GM18511 (cell line): ENCODE measurements at regions not wholly inside any gene's neighbourhood (a gene's known extent, or its start where the extent isn't known, plus 50 kb on each side); places are given as distances from the start of the nearest gene placed in this dataset.
"Not testable (repeated sequence)": the region's sequence is repeated elsewhere in the genome, so short reads cannot be mapped to it uniquely, and the experiment has no call there.

Experiments used
- ATAC-seq: cut with Tn5 transposase; IDR thresholded peaks from one replicate; pipeline ENCODE4 v1.9.1; 2021; ENCODE audit warnings: mild to moderate bottlenecking, moderate library complexity; ENCODE audit not compliant: unreplicated experiment

DNA sequence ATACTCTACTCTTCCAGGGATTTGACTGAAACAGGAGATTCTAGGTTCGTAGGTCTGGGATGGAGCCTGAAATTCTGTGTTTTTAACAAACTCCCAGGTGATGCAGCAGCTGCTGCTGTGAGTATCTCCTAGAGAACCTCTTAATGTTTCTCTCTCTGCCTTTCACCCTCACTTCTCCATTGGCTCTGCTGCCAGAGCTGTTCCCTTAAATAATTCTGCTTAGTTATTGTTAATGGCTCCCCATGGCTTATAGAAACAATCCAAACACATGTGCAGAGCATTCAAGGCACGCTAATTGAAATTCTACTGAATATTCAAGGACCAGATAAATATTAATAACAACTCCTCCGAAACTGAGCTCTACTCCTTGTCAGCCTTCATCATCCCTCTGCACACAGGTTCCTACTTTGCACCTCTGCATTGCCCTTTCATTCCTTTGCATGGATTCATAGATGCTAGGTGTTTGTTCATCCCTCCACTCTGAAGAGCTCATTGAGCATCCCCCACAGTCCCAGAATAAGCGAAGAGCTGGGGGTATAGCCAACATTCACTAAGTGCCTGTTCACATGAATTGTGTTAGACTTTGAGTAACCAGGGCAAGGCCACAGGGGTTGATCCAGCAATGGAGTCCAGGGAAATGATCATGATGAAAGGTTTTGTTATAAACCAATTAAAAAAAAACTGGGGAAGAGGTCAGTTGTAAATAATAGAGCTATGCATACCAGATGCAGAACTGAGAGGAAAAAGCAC lies 488.4 kb upstream of the JAG1 start:
- no peak for ATAC-seq

DNA sequence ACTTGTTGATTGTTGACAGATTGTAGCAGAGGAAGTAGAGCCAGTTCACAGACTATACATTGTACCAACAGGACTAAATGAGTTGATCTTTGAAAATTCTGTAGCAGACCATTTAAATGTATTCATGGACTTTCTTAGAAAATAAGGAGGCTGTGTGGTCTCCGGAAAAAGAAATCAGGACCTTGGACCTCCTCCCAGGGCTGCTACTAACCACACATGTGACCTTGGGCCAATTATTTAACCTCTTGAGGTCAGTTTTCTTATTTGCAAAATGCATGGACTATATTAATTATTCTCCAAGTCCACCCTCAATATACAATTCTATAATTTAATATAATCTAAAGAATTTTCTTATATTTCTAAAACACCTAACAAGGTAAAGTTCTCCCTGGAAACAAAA lies 492.0 kb upstream of the JAG1 start:
- no peak for ATAC-seq

DNA sequence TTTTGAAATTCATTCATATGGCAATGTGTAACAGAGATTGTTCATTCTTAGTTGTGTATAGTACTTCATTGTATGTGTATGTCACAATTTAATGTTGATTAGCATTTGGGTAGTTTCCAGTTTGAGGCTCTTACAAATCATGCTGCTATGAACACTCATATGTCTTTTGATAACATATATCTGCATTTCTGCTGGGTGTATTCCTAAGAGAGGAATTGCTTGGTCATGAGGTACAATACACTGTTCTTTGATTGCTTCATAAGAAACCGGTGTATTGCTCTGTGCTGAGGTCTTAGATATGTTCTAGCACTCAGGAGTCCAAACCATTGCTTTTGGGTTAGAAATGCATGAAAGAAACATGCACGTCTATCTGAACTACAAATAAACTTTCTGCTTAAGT lies 492.9 kb upstream of the JAG1 start:
- ATAC-seq = no peak

DNA sequence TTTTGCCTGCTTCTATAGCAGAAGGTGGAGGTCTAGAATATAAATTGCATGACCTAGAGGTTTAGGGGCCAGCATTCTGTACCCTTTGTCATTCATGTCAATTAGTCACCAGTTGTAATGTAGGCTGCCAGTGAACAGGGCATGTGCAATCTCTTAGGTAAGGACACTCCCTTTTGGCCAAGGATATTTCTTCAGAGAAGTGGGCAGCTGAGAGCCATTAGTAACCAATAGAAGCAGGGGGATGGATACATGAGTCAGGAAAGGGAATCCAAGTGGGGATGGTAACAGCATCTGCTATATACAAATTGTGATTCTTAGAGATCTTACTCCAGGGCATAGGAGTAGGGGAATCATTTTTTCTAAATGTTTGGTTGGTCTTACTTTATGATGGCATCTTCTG lies 494.2 kb upstream of the JAG1 start:
- no peak for ATAC-seq

DNA sequence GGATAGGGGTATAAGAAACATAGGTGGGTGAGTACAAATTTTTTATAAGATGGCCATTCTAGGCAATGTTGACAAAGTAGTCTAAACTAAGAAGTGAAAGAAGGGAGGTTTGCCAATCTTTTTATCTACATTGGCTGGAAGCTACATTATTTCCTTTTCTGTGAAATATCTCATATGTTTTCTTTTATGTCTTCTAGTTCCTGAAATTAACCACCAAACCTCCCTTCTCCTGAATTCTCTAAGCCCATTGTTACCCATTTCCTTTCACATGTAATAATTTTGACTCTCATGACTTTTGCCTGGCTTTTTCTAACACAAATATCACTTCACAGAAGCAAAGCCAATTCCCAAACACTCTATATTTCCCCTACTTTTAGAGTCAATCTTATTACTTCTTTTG lies 496.2 kb upstream of the JAG1 start:
- no peak for ATAC-seq

DNA sequence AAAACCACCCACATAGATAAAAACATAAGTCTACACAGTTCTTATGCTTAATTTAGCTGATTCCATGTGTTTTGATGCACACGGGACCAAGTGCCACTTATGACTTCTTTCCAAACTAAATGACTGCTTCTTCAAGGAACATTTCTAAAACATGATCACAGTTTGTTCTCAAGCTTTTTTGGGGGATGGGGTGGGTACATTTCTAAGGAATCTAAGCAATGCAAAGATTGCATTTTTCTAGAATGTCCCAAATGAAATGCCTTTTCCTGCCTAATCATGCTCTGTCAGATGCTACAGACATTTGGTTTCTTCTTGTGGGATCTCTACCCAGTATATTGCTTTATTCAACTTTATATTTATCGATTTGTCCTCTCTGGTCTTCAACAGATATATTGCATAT lies 496.8 kb upstream of the JAG1 start:
- no peak for ATAC-seq

DNA sequence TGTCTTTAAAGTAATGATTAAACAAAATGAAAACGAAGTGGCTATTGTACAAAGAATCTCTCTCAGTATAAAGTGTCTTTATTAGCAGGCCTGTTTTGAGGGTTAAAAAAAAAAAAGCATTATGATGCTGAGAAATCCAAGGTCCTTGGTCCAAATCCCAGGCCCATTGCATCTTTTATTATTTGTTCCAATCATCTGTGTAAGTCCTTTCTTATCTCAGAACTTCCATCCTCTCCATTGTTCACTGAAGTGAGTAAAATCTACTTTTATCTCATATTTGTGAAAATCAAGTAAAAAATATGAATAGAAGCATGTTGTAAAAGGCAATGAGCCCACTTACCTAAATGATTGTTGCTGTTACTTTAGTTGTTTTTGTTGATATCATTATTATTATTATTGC lies 499.1 kb upstream of the JAG1 start:
- ATAC-seq = no peak

DNA sequence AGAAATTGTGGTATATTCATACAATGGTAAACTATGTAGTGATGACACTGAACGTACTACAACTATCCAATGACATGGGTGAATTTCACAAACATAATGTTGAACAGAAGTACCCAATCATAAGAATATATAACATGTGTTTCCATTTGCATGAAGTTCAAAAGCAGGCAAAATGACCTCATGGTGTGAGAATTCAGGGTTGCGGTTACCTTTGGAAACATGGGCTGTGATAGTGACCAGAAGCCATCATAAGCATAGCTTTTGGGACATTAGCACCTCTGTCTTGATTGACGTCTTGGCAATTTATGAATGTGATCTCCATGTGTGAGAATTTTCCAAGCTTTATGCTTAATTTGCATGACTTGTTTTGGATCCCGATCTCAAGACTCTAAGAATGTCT lies 500.1 kb upstream of the JAG1 start:
- no peak for ATAC-seq

DNA sequence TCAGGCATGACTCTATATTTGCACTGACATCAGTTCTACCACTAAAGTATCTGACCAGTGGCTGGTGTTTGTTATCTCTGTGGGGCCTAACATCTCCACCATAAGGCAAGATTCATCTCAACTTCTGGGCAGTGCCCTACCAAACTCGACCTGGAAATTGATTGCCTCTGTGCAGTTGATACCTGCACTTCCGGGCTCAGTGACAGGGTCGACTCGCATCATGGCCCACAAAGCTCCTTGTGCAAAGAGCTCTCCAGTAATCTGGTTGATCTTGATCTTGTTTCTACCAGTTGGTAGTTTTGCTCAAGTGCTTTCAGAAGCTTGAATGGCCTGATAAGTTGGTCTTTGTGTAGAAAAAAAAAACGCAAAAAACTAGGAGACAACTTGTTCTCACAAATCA lies 501.1 kb upstream of the JAG1 start:
- no peak for ATAC-seq

DNA sequence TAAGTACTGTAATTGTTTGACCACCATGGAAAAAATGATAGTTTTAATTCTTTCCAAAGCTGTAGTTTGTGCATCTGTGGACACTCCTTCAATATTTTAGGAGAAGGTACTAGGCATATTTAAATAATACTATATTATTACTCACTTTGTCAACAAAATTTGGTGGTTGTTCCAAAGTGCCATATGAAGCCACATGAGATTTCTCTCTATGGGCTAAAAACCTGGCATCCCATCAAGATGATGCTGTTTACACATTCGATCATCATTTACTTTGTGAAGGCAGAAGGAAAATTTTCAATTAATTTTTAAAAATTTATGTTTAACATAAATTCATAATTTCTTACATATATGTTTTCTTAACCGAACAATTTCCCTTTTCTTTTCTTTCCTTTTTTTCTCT lies 502.6 kb upstream of the JAG1 start:
- no peak for ATAC-seq

DNA sequence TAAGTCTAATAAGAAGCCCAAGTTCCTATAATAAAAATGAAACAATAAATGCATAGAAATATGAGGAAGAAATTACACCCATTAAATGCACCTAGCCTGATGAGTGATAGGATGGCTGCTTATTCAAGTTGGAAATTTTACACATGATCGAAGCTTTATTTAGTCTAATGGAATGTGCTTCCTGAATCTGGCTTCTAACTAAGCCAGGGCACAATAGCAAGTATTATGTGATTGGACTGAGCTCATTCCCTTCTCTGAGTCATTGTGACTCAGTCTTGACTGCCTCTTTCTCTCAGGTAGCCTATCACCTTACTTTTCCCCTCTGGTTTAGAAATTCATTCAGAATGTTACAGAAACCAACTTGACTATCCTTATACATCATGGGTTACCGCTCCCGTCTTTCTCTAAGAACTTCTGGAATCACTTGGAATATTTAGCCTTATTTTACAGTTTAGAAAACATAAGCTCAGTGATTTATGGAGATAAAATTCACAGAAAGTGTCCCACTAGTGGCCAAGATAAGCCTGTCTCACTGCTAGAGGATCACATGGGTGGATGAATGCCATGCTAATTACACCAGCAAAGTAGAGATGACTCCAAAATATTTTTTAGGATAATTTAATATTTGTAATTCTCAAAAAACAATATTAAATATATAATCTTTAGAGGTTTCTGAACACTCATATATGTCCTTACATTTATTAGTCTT lies 505.3 kb upstream of the JAG1 start:
- ATAC-seq = no peak

DNA sequence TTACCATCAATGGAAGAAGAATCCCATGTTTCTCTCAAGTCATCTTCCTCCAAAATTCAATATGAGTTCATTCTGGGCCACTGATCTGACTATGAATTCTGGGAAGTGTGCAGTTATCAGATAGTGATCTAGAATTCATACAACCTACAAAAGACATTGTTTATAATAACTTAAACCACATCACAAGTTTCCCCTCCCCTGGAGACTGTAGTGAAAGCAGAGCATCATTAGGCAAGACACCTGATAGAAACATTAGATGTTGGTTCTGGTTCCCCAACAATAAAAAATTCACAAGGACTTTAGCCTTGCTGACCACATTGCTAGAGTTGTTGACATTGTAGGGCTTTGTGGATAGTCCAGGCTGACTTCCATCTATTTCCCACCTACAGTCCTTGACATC lies 506.4 kb upstream of the JAG1 start:
- ATAC-seq = no peak

DNA sequence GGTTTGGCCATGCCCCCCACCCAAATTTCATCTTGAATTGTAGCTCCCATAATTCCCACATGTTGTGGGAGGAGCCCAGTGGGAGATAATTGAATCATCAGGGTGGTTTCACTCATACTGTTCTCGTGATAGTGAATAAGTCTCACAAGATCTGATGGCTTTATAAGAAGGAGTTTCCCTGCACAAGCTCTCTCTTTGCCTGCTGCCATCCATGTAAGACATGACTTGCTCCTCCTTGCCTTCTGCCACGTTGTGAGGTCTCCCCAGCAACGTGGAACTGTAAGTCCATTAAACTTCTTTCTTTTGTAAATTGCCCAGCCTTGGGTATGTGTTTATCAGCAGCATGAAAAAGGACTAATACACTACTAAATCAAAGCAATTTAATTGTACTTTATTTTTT lies 507.3 kb upstream of the JAG1 start:
- ATAC-seq = not testable (repeated sequence)

DNA sequence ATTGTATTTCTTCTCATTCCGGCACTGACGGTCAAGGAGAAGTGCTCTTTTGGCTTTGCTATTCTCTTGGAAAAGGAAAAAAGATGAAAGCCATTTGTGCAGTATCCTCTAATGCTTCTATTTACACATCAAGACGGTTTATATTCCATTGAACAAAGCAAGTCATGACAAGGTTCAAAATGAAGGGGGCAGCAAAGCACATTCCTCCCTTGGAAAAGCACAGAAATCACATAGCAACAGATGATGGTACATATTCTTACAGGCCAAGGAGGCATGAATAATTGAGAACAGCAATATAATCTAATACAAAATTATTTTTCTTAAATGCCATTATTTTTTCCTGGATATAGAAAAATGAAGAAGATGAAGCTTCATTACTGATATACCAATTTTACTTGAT lies 508.2 kb upstream of the JAG1 start:
- ATAC-seq = no peak

DNA sequence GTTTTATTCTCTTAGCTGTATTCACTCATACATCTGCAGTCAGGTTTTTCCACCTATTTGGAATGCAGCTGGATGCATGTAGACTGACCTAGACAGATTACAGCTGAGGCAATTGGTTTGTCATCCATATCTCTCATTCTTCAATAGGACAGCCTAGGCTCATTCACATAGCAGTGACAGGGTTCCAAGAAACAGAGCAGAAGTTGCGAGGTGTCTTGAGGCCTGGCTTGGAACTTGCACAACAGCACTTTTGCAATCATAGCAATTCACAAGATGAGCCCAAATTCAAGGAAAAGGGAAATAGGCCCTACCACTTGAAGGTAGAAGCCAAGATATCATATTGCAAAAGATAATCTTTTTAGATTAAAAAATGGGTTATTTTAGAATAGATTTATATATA lies 508.9 kb upstream of the JAG1 start:
- ATAC-seq = no peak

DNA sequence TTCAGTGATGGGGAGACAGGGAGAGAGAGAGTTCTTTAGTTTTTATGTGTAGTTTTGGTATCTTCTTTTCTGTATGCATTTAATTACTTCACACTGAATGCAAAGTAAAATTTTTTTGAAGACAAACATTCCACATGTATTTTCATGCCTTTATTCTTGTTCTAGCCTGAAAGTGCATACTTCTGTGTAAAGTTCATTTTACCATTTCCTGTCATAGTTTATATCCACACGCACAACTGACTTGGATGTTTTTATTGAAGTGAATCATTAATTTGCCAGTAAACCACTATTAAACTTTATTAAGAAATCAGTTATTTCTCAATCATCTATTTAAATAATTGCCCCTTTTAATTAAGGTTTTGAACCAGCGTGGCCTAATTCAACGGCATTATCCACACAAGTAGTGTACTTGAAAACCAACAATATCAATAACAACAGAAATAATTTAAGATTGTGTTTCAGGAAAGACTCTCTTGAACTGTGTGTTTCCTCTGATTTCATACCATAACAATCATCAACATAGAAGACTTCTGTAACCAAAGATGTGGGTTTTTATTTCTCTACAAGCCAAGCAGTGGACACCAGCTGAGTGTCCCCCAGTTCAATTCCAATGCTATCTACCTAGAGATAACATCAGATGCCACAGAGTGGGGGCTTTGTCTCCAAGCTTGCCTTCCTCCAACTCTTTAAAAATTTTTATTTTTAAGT lies 512.7 kb upstream of the JAG1 start:
- ATAC-seq = no peak

DNA sequence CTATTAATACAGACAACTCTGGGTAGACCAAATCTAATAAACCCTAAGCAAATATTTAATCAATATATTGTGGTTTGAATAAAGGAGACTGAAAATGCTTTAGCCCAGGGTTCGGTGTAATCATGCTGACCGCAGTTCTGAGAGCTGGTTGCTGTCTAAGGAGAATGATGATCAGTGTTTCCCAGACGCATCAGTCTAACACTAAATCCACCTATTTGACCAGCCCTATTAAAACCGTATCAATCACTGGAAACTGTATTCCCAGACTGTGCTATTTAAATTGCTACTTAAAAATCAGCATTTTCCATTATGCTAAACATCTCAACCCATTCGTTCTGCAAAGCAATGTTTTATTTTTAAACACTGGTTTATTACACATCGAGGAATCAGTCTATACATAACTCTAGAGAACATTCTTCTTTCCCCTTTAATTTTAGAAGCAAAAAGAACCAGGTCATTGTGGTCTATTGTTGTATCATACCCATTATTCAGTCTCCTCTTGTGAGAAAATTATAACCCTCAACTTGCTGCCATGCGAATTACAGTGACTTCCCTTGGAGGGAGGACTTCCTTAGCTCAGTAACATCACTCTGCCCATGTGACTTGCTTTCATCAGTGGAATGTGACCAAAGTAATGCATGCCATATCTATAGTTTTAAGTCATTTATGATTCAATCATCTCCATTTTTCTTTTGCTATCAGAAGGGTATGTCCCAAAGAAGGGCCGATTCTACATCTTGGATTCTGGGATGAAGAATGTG lies 515.2 kb upstream of the JAG1 start:
- no peak for ATAC-seq

DNA sequence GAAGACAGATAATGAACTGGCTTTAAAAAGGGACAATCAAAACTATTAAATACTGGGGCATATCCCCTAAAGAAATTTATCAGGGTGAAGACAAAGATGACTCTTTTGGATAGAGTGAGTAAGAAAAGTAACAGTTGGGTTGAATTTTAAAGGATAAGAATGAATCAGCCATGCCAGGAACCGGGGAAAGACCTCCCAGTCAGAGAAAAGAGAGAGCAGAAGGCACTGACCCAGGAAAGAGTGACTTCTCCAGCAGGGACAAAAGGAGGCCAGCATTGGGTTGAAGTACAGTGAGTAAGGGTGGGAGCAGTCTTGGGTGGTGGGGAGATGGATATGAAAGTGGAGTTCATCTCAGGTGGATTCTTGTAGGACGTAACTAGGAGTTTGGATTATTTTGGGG lies 516.9 kb upstream of the JAG1 start:
- ATAC-seq = no peak

DNA sequence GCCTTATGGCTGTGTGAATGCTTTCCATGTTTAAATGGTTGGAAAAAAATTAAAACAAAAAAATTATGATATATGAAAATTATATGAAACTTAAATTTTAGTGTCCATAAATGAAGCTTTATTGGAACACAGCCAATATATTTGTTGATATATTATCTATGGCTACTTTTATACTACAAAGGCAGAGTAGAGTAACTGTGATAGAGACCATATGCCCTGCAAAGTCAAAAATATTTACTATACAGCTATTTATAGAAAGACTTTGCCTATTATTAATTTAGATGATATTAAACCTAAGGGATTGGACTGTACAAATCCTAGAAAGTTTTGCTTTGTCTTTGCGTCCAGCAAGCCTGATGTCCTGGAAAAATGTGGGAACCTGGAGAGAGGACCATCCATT lies 518.3 kb upstream of the JAG1 start:
- ATAC-seq = no peak

DNA sequence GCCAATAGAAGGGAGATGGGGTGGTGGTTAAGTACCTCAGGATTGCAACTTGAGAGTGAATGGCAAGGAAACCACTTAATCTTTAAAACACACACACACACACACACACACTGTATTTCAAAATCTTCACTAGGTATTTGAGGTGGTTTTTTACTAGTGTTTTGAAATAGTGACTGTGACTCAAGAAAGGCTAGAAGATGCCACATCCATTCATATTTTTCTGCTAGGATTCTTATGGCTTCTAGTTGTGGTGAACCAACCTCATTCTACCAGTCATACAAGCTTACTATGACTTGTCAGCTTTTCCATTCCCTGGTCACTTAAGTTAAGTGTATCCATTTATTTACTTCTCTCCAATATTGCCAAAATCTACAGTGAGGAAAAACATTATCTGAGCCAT lies 519.4 kb upstream of the JAG1 start:
- no peak for ATAC-seq

DNA sequence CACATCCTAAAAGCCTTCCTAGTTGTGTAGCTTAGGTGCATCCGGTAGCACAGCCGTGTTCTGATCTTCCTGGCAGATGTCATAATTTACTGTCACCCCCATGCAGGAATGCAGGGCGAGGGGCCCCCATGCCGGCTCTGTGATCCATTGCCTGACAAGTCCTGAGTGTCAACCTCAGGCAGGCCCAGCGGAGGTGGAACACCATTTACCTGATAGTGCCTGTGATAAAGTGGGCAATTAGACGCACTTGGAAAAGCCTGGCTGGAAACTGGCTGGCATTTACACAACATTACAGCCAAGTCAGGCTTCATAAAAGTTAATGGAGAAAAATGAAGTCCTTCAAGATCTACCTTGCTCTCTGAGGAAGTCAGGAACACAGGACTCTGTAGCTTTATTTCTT lies 521.4 kb upstream of the JAG1 start:
- no peak for ATAC-seq
